A673 (cell line): ENCODE measurements at regions not wholly inside any gene's neighbourhood (a gene's known extent, or its start where the extent isn't known, plus 50 kb on each side); places are given as distances from the start of the nearest gene placed in this dataset.

Experiments
- EZH2 ChIP-seq: fragments of 200-600 bp; sonication (generic); IDR thresholded peaks from 2 replicates; pipeline ENCODE4 v1.6.1; 2017; ENCODE audit warnings: borderline replicate concordance, low read depth, mild to moderate bottlenecking, mixed read lengths, antibody characterized with exemption, low read length; ENCODE audit not compliant: poor library complexity, severe bottlenecking
- TF ChIP-seq, protein P1 (sequence below): fragments of 300-800, 200-600 bp; sonication (generic); conservative IDR thresholded peaks from 2 replicates; pipeline ENCODE4 v1.5.1; 2017; ENCODE audit warnings: low read depth, mild to moderate bottlenecking, antibody characterized with exemption, low read length, moderate library complexity, mixed read lengths

DNA sequence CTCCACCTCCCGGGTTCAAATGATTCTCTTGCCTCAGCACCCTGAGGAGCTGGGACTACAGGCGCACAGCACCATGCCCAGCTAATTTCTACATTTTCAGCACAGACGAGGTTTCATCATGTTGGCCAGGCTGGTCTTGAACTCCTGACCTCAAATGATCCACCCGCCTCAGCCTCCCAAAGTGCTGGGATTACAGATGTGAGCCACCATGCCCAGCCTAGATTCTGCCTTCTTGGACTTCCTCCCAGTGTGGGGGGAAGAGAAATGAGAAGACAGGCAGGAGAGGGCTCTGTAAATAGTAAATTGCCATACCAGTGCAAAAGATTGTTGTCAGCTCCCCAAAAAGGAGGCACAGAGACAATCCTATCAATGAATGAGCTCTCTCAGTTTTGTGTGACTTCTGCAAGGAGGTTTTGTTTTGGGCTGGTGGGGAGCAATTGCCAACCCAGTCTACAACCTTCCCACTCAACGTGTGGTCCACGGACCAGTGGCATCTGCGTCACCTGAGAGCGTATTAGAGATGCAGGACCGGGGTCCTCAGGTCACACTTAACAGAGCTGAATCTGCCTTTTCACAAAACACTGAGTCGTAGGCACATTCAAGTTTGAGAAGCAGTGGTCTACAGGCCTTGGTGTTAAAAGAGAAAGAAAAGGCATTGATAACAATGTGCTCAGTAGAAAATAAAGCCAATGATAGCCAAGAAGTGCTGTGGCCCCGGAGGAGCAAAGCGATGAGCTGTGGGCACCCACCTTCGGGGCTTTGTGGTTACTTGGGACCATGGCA lies 78.1 kb downstream of the MYCN start:
- TF ChIP-seq, protein P1, sequence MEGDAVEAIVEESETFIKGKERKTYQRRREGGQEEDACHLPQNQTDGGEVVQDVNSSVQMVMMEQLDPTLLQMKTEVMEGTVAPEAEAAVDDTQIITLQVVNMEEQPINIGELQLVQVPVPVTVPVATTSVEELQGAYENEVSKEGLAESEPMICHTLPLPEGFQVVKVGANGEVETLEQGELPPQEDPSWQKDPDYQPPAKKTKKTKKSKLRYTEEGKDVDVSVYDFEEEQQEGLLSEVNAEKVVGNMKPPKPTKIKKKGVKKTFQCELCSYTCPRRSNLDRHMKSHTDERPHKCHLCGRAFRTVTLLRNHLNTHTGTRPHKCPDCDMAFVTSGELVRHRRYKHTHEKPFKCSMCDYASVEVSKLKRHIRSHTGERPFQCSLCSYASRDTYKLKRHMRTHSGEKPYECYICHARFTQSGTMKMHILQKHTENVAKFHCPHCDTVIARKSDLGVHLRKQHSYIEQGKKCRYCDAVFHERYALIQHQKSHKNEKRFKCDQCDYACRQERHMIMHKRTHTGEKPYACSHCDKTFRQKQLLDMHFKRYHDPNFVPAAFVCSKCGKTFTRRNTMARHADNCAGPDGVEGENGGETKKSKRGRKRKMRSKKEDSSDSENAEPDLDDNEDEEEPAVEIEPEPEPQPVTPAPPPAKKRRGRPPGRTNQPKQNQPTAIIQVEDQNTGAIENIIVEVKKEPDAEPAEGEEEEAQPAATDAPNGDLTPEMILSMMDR: no peak
- no peak for TF ChIP-seq EZH2
